HG03439 (cell line): ENCODE measurements at regions not wholly inside any gene's neighbourhood (a gene's known extent, or its start where the extent isn't known, plus 50 kb on each side); places are given as distances from the start of the nearest gene placed in this dataset.

Source experiments
- ATAC-seq: cut with Tn5 transposase; IDR thresholded peaks from one replicate; pipeline ENCODE4 v1.9.1; 2021; ENCODE audit warnings: mild to moderate bottlenecking, moderate library complexity; ENCODE audit not compliant: unreplicated experiment

GRCh38 chr6:6908121-6908520, 199.6 kb upstream of the RREB1 start:
- ATAC-seq = no peak

- no peak for ATAC-seq
Observed at GRCh38 chr6:6909111-6909510, 198.7 kb upstream of the RREB1 start.

GRCh38 chr6:6910734-6911295, 196.9 kb upstream of the RREB1 start:
- ATAC-seq = no peak

- no peak for ATAC-seq
Observed at GRCh38 chr6:6911391-6911790, 196.4 kb upstream of the RREB1 start.

GRCh38 chr6:6912817-6913744, 194.7 kb upstream of the RREB1 start:
- no peak for ATAC-seq

- no peak for ATAC-seq
Observed at GRCh38 chr6:6915219-6915618, 192.5 kb upstream of the RREB1 start.

GRCh38 chr6:6915813-6916547, 191.8 kb upstream of the RREB1 start:
- no peak for ATAC-seq

GRCh38 chr6:6916598-6916997, 191.2 kb upstream of the RREB1 start:
- ATAC-seq = no peak

GRCh38 chr6:6918216-6918983, 189.4 kb upstream of the RREB1 start:
- ATAC-seq = peak; percentile 91

- no peak for ATAC-seq
Observed at GRCh38 chr6:6919173-6919572, 188.6 kb upstream of the RREB1 start.

GRCh38 chr6:6920114-6920986, 187.4 kb upstream of the RREB1 start:
- ATAC-seq = no peak

- no peak for ATAC-seq
Observed at GRCh38 chr6:6920987-6921313, 186.8 kb upstream of the RREB1 start.

GRCh38 chr6:6922166-6922565, 185.6 kb upstream of the RREB1 start:
- no peak for ATAC-seq

GRCh38 chr6:6923605-6924004, 184.2 kb upstream of the RREB1 start:
- no peak for ATAC-seq

- ATAC-seq = no peak
Observed at GRCh38 chr6:6924708-6925107, 183.1 kb upstream of the RREB1 start.

GRCh38 chr6:6925391-6926164, 182.2 kb upstream of the RREB1 start:
- no peak for ATAC-seq

- no peak for ATAC-seq
Observed at GRCh38 chr6:6926856-6927255, 180.9 kb upstream of the RREB1 start.

GRCh38 chr6:6927521-6928361, 180.0 kb upstream of the RREB1 start:
- ATAC-seq = no peak
